BE2C (cell line): ENCODE measurements at regions not wholly inside any gene's neighbourhood (a gene's known extent, or its start where the extent isn't known, plus 50 kb on each side); places are given as distances from the start of the nearest gene placed in this dataset.

Source experiments
- DNase-seq: peaks from one replicate; pipeline ENCODE4 v3.0.0-alpha.2; 2020
- H3K27me3 ChIP-seq: fragments of 250-450 bp; sonication (Bioruptor Pico); 2 replicates; pipeline ENCODE4 v1.5.1; 2020; ENCODE audit warnings: mild to moderate bottlenecking
- H3K36me3 ChIP-seq: fragments of 250-450 bp; sonication (Bioruptor Pico); 2 replicates; pipeline ENCODE4 v1.5.1; 2020; ENCODE audit warnings: mild to moderate bottlenecking
- H3K4me1 ChIP-seq: fragments of 250-450 bp; sonication (Bioruptor Pico); 2 replicates; pipeline ENCODE4 v1.5.1; 2020
- H3K4me3 ChIP-seq: 2 replicates; pipeline ENCODE4 v1.5.1; 2011; ENCODE audit warnings: low read depth, low read length
- H3K9me3 ChIP-seq: fragments of 250-450 bp; sonication (Bioruptor Pico); 2 replicates; pipeline ENCODE4 v1.5.1; 2020
- CTCF ChIP-seq: IDR thresholded peaks from 2 replicates; pipeline ENCODE4 v1.5.1; 2012; ENCODE audit warnings: mild to moderate bottlenecking, low read depth, low read length

DNA sequence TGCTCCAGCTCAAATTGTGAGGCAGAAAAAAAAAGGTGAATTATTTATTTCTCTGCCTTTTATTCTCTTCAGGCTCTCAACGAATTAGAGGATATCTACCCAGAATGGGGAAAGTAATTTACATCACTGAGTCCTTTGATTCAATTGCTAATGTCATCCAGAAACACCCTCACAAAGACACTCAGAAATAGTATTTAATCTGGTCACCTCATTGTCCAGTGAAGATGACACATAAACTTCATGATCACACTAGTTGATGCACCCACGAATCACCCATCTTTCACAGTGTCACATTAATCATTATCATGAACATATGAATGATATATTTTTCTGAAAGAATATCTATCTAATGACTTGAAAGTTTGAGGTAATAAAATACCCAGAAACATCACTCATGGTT is 868.5 kb downstream of the BRINP3 start:
- no peak for TF ChIP-seq CTCF
- H3K9me3 ChIP-seq: no peaks in the 10 kb centered on the region
- no peaks in the 10 kb centered on the region for H3K27me3 ChIP-seq
- no peak overlapping the region for H3K4me3 ChIP-seq
- H3K4me1 ChIP-seq: no peaks in the 10 kb centered on the region
- DNase-seq: no peak
- no peaks in the 10 kb centered on the region for H3K36me3 ChIP-seq

DNA sequence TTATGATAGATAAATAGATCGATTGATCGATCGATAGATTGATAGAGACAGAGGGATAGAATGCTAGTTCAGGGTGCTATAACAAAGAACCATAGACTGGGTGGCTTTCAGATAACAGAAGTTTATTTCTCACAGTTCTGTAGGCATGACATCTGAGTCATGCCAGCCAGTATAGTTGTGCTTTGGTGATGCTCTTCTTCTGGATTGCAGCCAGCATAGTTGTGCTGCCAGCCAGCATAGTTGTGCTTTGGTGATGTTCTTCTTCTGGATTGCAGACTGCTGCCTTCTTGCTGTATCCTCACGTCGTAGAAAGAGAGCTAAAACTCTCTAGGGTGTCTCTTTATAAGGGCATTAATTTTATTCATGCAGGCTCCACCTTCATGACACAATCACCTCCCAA is 860.8 kb downstream of the BRINP3 start:
- Histone ChIP-seq H3K36me3 (no peaks in the 10 kb centered on the region), H3K27me3 (no peaks in the 10 kb centered on the region), H3K9me3 (no peaks in the 10 kb centered on the region), H3K4me1 (peaks cover 5% of the 10 kb centered on the region), H3K4me3 (no peak overlapping the region)
- TF ChIP-seq CTCF: no peak
- peak; percentile 9 for DNase-seq

- no peaks in the 10 kb centered on the region for H3K9me3 ChIP-seq
- no peaks in the 10 kb centered on the region for H3K36me3 ChIP-seq
- no peaks in the 10 kb centered on the region for H3K27me3 ChIP-seq
- DNase-seq: peak; percentile 44
- H3K4me1 ChIP-seq: peaks cover 5% of the 10 kb centered on the region
- TF ChIP-seq CTCF: peak; percentile 18; the same call in 1 of the 2 replicates
- H3K4me3 ChIP-seq: no peak overlapping the region
Measured at GRCh38 chr1:189619682-189620332, 857.9 kb downstream of the BRINP3 start.

GRCh38 chr1:189620471-189620870 is 857.2 kb downstream of the BRINP3 start:
- DNase-seq: no peak
- H3K9me3 ChIP-seq: no peaks in the 10 kb centered on the region
- H3K4me3 ChIP-seq: no peak overlapping the region
- TF ChIP-seq CTCF: no peak
- H3K4me1 ChIP-seq: peaks cover 5% of the 10 kb centered on the region
- no peaks in the 10 kb centered on the region for H3K36me3 ChIP-seq
- no peaks in the 10 kb centered on the region for H3K27me3 ChIP-seq

GRCh38 chr1:189623336-189623735 is 854.3 kb downstream of the BRINP3 start:
- DNase-seq: no peak
- H3K36me3 ChIP-seq: no peaks in the 10 kb centered on the region
- no peaks in the 10 kb centered on the region for H3K27me3 ChIP-seq
- H3K4me3 ChIP-seq: no peak overlapping the region
- no peaks in the 10 kb centered on the region for H3K9me3 ChIP-seq
- H3K4me1 ChIP-seq: peaks cover 5% of the 10 kb centered on the region; the same call in 1 of the 2 replicates
- no peak for TF ChIP-seq CTCF

DNA sequence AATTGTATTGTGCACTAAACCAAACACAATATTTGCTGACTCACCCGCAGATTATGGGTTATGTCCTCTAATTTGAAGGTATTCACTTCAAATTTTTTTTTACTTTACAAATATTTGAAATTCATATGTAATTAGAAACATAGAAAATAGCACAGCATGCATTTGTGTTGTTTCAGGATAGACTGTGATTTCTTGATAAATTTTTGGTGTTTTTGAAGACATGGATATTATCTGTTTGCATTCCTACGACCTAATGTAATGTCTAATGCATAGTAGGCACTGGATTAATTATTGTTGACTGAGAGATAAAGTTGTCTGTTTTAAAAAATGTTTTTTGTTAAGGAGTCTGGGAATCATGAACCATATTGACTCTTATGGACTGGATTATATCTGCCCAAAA is 850.2 kb downstream of the BRINP3 start:
- Histone ChIP-seq H3K36me3 (no peaks in the 10 kb centered on the region), H3K27me3 (no peaks in the 10 kb centered on the region), H3K4me1 (no peaks in the 10 kb centered on the region), H3K4me3 (no peak overlapping the region), H3K9me3 (no peaks in the 10 kb centered on the region)
- no peak for DNase-seq
- no peak for TF ChIP-seq CTCF
